ENCODE measurements at regions not wholly inside any gene's neighbourhood (a gene's known extent, or its start where the extent isn't known, plus 50 kb on each side); places are given as distances from the start of the nearest gene placed in this dataset.

- TF ChIP-seq ZNF124 (CRISPR knock-in tag; IDR thresholded peaks at IDR 0.05), result no peak
- TF ChIP-seq TAF1 (CRISPR knock-in tag; IDR thresholded peaks at IDR 0.05), result no peak
- TF ChIP-seq KLF13 (CRISPR knock-in tag; IDR thresholded peaks at IDR 0.05), result no peak
- TF ChIP-seq MEIS2 (CRISPR knock-in tag; IDR thresholded peaks at IDR 0.05), result no peak
- TF ChIP-seq ZNF572 (CRISPR knock-in tag; IDR thresholded peaks at IDR 0.05), result no peak
- no peak for TF ChIP-seq KAT2B (IDR thresholded peaks at IDR 0.05; ENCODE audit: borderline replicate concordance, low read depth, low read length)
- no peak for TF ChIP-seq NR1H2 (CRISPR knock-in tag; IDR thresholded peaks at IDR 0.05; ENCODE audit: borderline replicate concordance, low read depth)
- no peak; the same call in 1 of the 2 replicates for TF ChIP-seq RXRA (CRISPR knock-in tag; IDR thresholded peaks at IDR 0.05)
- TF ChIP-seq, protein P1, sequence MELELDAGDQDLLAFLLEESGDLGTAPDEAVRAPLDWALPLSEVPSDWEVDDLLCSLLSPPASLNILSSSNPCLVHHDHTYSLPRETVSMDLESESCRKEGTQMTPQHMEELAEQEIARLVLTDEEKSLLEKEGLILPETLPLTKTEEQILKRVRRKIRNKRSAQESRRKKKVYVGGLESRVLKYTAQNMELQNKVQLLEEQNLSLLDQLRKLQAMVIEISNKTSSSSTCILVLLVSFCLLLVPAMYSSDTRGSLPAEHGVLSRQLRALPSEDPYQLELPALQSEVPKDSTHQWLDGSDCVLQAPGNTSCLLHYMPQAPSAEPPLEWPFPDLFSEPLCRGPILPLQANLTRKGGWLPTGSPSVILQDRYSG (CRISPR knock-in tag; IDR thresholded peaks at IDR 0.05), result no peak
- no peak for TF ChIP-seq ARID2 (CRISPR knock-in tag; IDR thresholded peaks at IDR 0.05; ENCODE audit: borderline replicate concordance)
- no peak for TF ChIP-seq ZNF17 (CRISPR knock-in tag; IDR thresholded peaks at IDR 0.05)
- TF ChIP-seq ZNF367 (CRISPR knock-in tag; IDR thresholded peaks at IDR 0.05; ENCODE audit: borderline replicate concordance), result no peak
- no peak for TF ChIP-seq TOPORS (CRISPR knock-in tag; IDR thresholded peaks at IDR 0.05)
- TF ChIP-seq CEBPG (CRISPR knock-in tag; IDR thresholded peaks at IDR 0.05), result peak; percentile 39; the same call in 1 of the 2 replicates
- TF ChIP-seq KDM4B (CRISPR knock-in tag; IDR thresholded peaks at IDR 0.05), result no peak
- no peak for TF ChIP-seq ZGPAT (CRISPR knock-in tag; IDR thresholded peaks at IDR 0.05)
- no peak for TF ChIP-seq CHD2 (IDR thresholded peaks at IDR 0.05; ENCODE audit: low read depth, low read length)
- no peak for TF ChIP-seq HMGXB4 (CRISPR knock-in tag; IDR thresholded peaks at IDR 0.05; ENCODE audit: borderline replicate concordance in 1 of 2, low read depth in 1 of 2)
- no peak for TF ChIP-seq MED8 (CRISPR knock-in tag; IDR thresholded peaks at IDR 0.05; ENCODE audit: insufficient replicate concordance)
- no peak for TF ChIP-seq IKZF1 (IDR thresholded peaks at IDR 0.05)
- TF ChIP-seq, protein P2, sequence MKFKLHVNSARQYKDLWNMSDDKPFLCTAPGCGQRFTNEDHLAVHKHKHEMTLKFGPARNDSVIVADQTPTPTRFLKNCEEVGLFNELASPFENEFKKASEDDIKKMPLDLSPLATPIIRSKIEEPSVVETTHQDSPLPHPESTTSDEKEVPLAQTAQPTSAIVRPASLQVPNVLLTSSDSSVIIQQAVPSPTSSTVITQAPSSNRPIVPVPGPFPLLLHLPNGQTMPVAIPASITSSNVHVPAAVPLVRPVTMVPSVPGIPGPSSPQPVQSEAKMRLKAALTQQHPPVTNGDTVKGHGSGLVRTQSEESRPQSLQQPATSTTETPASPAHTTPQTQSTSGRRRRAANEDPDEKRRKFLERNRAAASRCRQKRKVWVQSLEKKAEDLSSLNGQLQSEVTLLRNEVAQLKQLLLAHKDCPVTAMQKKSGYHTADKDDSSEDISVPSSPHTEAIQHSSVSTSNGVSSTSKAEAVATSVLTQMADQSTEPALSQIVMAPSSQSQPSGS (CRISPR knock-in tag; IDR thresholded peaks at IDR 0.05), result no peak
- no peak for TF ChIP-seq HDAC2 (CRISPR knock-in tag; IDR thresholded peaks at IDR 0.05)
Observed at GRCh38 chr5:143683459-143683858, 128.5 kb upstream of the HMHB1 start (continued).

Measured in HepG2 (cell line).